A549 (cell line): ENCODE measurements at regions not wholly inside any gene's neighbourhood (a gene's known extent, or its start where the extent isn't known, plus 50 kb on each side); places are given as distances from the start of the nearest gene placed in this dataset.

ENCODE experiments used
- ATAC-seq, 2 experiments: fragments of 200-7000 bp in 1 of 2; fragments of >200 bp in 1 of 2; cut with Nextera tagmentation in 1 of 2; cut with Tn5 transposase in 1 of 2; 3 replicates each; pipeline versions ENCODE4 v1.8.0 to v1.9.1; 2018 to 2020; ENCODE audit warnings: mild to moderate bottlenecking in 1 of 2, moderate library complexity in 1 of 2
- CTCF ChIA-PET: fragments of 300-600 bp; sonication (Branson Sonifier 250); formaldehyde crosslinking; extraction: SDS; loops from one replicate; lab custom pipeline; 2021; ENCODE audit warnings: antibody characterized with exemption, inconsistent platforms; lab: Yijun Ruan, JAX
- POLR2A ChIA-PET: fragments of 350-600 bp; formaldehyde crosslinking; extraction: SDS; loops from one replicate; lab custom pipeline; 2021; ENCODE audit warnings: antibody characterized with exemption, inconsistent platforms; lab: Yijun Ruan, JAX
- DNase-seq, 2 experiments: peaks; one replicate each; pipeline versions ENCODE4 v3.0.0 to v3.0.0-alpha.2; 2011 to 2016; ENCODE audit warnings: low read depth in 1 of 2, low spot score in 1 of 2
- FAIRE-seq: peaks from 2 replicates; lab custom pipeline; 2011; peaks lifted over from hg19 to GRCh38; lab: Jason Lieb, UNC
- H3K27ac ChIP-seq, 2 experiments: fragments of >200 bp; sonication (Bioruptor Twin); formaldehyde crosslinking; 3 replicates each; pipeline ENCODE4 v1.5.1; 2016 to 2017
- H3K4me1 ChIP-seq: fragments of >200 bp; sonication (Bioruptor Twin); formaldehyde crosslinking; 3 replicates; pipeline ENCODE4 v1.6.1; 2016
- H3K4me2 ChIP-seq: fragments of >200 bp; sonication (Bioruptor Twin); formaldehyde crosslinking; 3 replicates; pipeline ENCODE4 v1.6.1; 2016
- H3K4me3 ChIP-seq: fragments of >200 bp; sonication (Bioruptor Twin); formaldehyde crosslinking; 3 replicates; pipeline ENCODE4 v1.5.1; 2016
- H3K9me3 ChIP-seq: fragments of >200 bp; sonication (Bioruptor Twin); formaldehyde crosslinking; 3 replicates; pipeline ENCODE4 v1.6.1; 2016
- ATOH8 ChIP-seq: fragments of 250-450 bp; sonication (Bioruptor Pico); IDR thresholded peaks from 2 replicates; pipeline ENCODE4 v1.5.0; 2020; ENCODE audit warnings: low read depth, mild to moderate bottlenecking, moderate library complexity
- CBX2 ChIP-seq: fragments of 200-600 bp; sonication (generic); IDR thresholded peaks from 2 replicates; pipeline ENCODE4 v1.6.1; 2016; ENCODE audit warnings: low read depth, mild to moderate bottlenecking, borderline replicate concordance
- CEBPB ChIP-seq, 2 experiments: fragments of >200 bp in 1 of 2; sonication (Bioruptor Twin) in 1 of 2; formaldehyde crosslinking in 1 of 2; IDR thresholded peaks; 2 replicates each; pipeline ENCODE4 v1.6.1; 2012 to 2016
- CHD2 ChIP-seq: fragments of 150-350 bp; IDR thresholded peaks from 2 replicates; pipeline ENCODE4 v1.6.1; 2014; ENCODE audit warnings: low read length; ENCODE audit not compliant: partially characterized antibody
- ELK1 ChIP-seq: fragments of 150-350 bp; IDR thresholded peaks from 2 replicates; pipeline ENCODE4 v1.6.1; 2014; ENCODE audit warnings: low read depth, mild to moderate bottlenecking, low read length
- JUN ChIP-seq, 2 experiments: fragments of >200 bp; sonication (Bioruptor Twin); formaldehyde crosslinking; IDR thresholded peaks; 2 replicates in 1 of 2; 3 replicates in 1 of 2; pipeline ENCODE4 v1.6.1; 2016 to 2017
- NFE2L2 ChIP-seq: fragments of 150-350 bp; conservative IDR thresholded peaks from 2 replicates; pipeline ENCODE4 v1.6.1; 2014; ENCODE audit warnings: low read length
- NPAS2 ChIP-seq: fragments of 250-450 bp; sonication (Bioruptor Pico); IDR thresholded peaks from 2 replicates; pipeline ENCODE4 v1.8.0; 2022; ENCODE audit warnings: mild to moderate bottlenecking, moderate library complexity, borderline replicate concordance
- NR3C1 ChIP-seq: fragments of >200 bp; sonication (Bioruptor Twin); formaldehyde crosslinking; IDR thresholded peaks from 3 replicates; pipeline ENCODE4 v1.6.1; 2017
- RCOR1 ChIP-seq: fragments of 150-350 bp; IDR thresholded peaks from 2 replicates; pipeline ENCODE4 v1.6.1; 2014; ENCODE audit warnings: antibody characterized with exemption, low read length, low read depth
- RFX5 ChIP-seq: fragments of 450-650 bp; IDR thresholded peaks from 2 replicates; pipeline ENCODE4 v1.7.1; 2014; ENCODE audit warnings: antibody characterized with exemption, mild to moderate bottlenecking, moderate library complexity
- SREBF2 ChIP-seq: fragments of 450-650 bp; IDR thresholded peaks from 2 replicates; pipeline ENCODE4 v1.6.1; 2014; ENCODE audit warnings: mild to moderate bottlenecking, moderate library complexity
- TFCP2L1 ChIP-seq: fragments of 250-450 bp; sonication (Bioruptor Pico); IDR thresholded peaks from 2 replicates; pipeline ENCODE4 v1.5.0; 2021; ENCODE audit warnings: mild to moderate bottlenecking
- TP53 ChIP-seq: fragments of 250-450 bp; sonication (Bioruptor Pico); IDR thresholded peaks from 2 replicates; pipeline ENCODE4 v1.5.0; 2021; ENCODE audit warnings: mild to moderate bottlenecking, moderate library complexity
- WGBS: methylation state at CpG from one replicate; pipeline ENCODE4 v1.1.6; 2017; ENCODE audit errors: missing lambda C conversion rate; 5-methylcytosine and 5-hydroxymethylcytosine counted together

GRCh38 chr2:38199127-38199526 is 123.2 kb upstream of the CYP1B1 start (continued):
- TF ChIP-seq NR3C1: no peak
- no peak for TF ChIP-seq JUN (IDR thresholded peaks at IDR 0.05)
- TF ChIP-seq TP53 (CRISPR knock-in tag): no peak
- TF ChIP-seq ELK1: no peak

- ATAC-seq (no peak), DNase-seq (no peak)
- CTCF ChIA-PET: no interaction called here
- Histone ChIP-seq H3K4me1 (peaks cover 8% of the 10 kb centered on the region; the same call in 2 of the 3 replicates), H3K4me2 (no peak overlapping the region), H3K27ac (no peak overlapping the region), H3K4me3 (no peak overlapping the region)
- 82% methylated on average over 5 of the region's 5 CpGs for WGBS
- TF ChIP-seq JUN (IDR thresholded peaks at IDR 0.05): no peak
- no peak for TF ChIP-seq RCOR1
- no peak for TF ChIP-seq RFX5
- TF ChIP-seq CHD2: no peak
- TF ChIP-seq, all 56 proteins: peak for 0
- POLR2A ChIA-PET: no interaction called here
- FAIRE-seq: no peak
- H3K9me3 ChIP-seq: no peaks in the 10 kb centered on the region
Observed at GRCh38 chr2:38194751-38195150, 118.8 kb upstream of the CYP1B1 start.

- H3K9me3 ChIP-seq: no peaks in the 10 kb centered on the region
- TF ChIP-seq CBX2 (no peak), TFCP2L1 (CRISPR knock-in tag) (no peak), NFE2L2 (no peak), ELK1 (no peak), ATOH8 (CRISPR knock-in tag) (no peak)
- no peak overlapping the region for H3K4me3 ChIP-seq
- CTCF ChIA-PET: interaction anchor here (0.7 to 1.4 kb wide), 3 partner anchors 9 to 797 kb away, joined by 3 read pairs; no protein-coding TSS in a partner anchor
- FAIRE-seq: no peak
- no peak overlapping the region for H3K4me2 ChIP-seq
- POLR2A ChIA-PET: no interaction called here
- 73% methylated on average over 3 of the region's 3 CpGs for WGBS
- H3K27ac ChIP-seq: no peak overlapping the region
- ATAC-seq: no peak
- DNase-seq: no peak
- H3K4me1 ChIP-seq: peaks cover 8% of the 10 kb centered on the region; the same call in 2 of the 3 replicates
Observed at GRCh38 chr2:38192976-38193375, 117.0 kb upstream of the CYP1B1 start.

GRCh38 chr2:38192046-38192445 is 116.1 kb upstream of the CYP1B1 start:
- Histone ChIP-seq H3K9me3 (no peaks in the 10 kb centered on the region), H3K4me1 (peaks cover 8% of the 10 kb centered on the region; the same call in 2 of the 3 replicates), H3K4me3 (no peak overlapping the region)
- no peak for TF ChIP-seq NPAS2 (CRISPR knock-in tag)
- no peak for TF ChIP-seq ELK1
- TF ChIP-seq SREBF2: no peak
- TF ChIP-seq CEBPB (IDR thresholded peaks at IDR 0.05): no peak
- TF ChIP-seq, all 56 proteins: peak for 0
- H3K4me2 ChIP-seq: no peak overlapping the region
- ATAC-seq (no peak), FAIRE-seq (no peak), DNase-seq (no peak)
- ChIA-PET CTCF (interaction anchor here (0.8 to 1.4 kb wide), 3 partner anchors 8 to 796 kb away, joined by 3 read pairs; no protein-coding TSS in a partner anchor), POLR2A (no interaction called here)
- H3K27ac ChIP-seq: no peak overlapping the region
